HG02571 (cell line): ENCODE measurements at regions not wholly inside any gene's neighbourhood (a gene's known extent, or its start where the extent isn't known, plus 50 kb on each side); places are given as distances from the start of the nearest gene placed in this dataset.
"Not testable (repeated sequence)": the region's sequence is repeated elsewhere in the genome, so short reads cannot be mapped to it uniquely, and the experiment has no call there.

ENCODE experiments used
- ATAC-seq: cut with Tn5 transposase; IDR thresholded peaks from one replicate; pipeline ENCODE4 v1.9.1; 2021; ENCODE audit warnings: mild to moderate bottlenecking, moderate library complexity; ENCODE audit not compliant: unreplicated experiment

DNA sequence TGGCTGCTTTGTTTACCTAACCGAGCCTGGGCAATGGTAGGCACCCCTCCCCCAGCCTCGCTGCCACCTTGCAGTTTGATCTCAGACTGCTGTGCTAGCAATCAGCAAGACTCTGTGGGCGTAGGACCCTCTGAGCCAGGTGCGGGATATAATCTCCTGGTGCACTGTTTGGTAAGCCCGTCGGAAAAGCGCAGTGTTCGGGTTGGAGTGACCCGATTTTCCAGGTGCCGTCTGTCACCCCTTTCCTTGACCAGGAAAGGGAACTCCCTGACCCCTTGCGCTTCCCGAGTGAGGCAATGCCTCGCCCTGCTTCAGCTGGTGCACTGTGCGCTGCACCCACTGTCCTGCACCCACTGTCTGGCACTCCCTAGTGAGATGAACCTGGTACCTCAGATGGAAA, 482.2 kb upstream of the SMC2 start:
- ATAC-seq = not testable (repeated sequence)

DNA sequence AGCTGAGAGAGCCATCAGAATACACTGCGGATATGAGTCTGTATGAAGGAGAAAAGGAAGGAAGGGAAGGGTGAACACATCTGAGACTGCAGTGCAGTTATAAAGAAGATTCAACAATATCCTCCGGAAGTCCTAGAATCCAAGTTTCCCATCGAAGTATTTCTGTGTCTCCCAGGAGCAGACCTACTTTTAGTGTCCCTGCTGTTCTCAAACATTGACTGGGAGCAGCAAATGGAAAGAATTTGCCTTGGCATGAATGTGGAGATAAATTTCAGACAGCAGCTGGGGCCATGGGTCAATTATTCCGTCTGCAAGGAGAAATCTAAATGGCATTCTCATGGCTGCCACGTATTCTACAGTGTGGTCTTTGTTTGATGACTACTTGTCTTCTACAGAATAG, 478.1 kb upstream of the SMC2 start:
- ATAC-seq = no peak

DNA sequence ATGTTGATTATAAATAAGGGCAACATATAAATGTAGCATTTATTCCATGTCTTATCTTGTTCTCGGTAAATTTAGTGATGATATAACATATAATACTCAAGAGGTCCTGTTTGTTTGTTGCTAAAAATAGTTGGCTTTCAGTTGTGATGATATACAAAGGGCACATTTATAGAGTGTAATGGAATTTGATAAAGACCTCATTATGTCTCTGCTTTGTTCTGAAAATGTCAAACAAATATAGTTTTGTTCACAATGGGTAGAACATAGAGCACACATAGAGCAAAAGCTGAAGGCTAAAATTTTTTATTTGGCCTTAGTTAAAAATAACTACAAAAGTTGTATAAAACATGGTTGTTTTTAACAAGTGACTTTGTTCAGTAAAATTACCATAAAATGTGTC, 477.1 kb upstream of the SMC2 start:
- ATAC-seq = no peak

GRCh38 chr9:103625161-103625804, 468.8 kb upstream of the SMC2 start:
- no peak for ATAC-seq

DNA sequence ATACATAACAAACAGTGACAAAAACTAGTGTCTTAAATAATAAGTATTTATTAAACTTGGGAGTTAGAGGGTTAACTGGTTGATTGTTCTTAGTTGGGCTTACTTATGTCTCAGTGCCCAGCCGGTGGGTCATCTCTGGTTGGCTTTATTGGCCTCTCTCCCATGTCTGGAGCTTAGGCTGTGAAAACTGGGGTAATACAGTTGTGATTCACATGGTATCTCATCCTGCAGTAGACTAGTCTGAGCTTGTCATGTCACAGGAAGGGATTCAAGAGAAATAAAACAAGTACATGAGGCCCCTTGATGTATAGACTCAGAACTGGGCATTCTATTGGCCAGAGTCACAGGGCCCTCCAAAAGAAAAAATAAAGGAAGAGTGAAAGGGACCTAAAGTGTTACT, 466.4 kb upstream of the SMC2 start:
- ATAC-seq = no peak

GRCh38 chr9:103649086-103649485, 445.0 kb upstream of the SMC2 start:
- ATAC-seq = no peak

DNA sequence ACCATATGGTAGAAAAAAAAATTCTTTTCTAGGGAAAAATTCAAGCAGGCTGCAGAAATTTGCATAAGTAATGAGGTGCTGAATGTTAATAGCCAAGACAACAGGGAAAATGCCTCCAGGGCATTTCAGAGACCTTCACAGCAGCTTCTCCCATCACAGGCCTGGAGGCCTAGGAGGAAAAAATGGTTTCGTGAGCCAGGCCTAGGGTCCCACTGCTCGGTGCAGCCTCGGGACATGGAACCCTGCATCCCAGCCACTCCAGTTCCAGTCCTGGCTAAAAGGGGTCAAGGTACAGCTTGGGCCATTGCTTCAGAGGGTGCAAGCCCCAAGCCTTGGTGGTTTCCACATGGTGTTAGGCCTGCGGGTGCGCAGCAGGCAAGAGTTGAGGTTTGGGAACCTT, 436.0 kb upstream of the SMC2 start:
- ATAC-seq = no peak

DNA sequence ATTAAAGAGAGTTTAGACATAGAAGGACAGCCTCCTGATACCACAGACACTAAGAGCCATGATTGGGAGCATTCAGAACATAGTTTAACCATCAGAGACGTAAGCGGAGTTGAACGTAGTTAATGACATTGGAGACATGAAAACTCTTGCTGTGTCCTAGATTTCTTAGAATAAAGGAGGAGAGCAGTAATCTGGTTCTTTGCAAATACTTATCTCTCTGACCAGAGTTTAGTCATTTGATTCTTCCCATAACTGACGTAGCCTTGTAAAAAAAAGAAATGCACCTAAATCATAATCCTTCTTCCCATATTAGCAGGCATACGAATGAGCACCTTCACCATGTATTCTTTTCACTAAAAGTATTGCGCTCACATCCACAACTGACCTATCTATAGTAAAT, 433.3 kb upstream of the SMC2 start:
- no peak for ATAC-seq

DNA sequence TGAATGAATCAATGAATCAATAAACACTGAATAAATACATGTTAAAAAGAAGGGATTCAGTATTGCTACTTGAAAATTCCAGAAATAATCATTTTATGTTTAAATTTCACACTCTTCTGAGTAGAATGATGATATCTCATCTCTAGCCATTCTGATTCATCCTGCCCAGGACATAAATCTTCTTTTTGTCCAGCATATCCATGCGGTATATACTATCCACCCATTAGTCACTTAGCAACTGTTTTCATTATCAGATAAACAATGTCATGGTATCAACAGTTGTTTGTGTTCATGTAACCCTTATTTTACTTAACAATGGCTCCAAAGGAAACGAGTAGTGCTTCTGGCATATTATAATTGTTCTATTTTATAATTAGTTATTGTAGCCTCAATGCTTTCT, 432.4 kb upstream of the SMC2 start:
- no peak for ATAC-seq

- no peak for ATAC-seq
Observed at GRCh38 chr9:103669296-103669695, 424.8 kb upstream of the SMC2 start.

DNA sequence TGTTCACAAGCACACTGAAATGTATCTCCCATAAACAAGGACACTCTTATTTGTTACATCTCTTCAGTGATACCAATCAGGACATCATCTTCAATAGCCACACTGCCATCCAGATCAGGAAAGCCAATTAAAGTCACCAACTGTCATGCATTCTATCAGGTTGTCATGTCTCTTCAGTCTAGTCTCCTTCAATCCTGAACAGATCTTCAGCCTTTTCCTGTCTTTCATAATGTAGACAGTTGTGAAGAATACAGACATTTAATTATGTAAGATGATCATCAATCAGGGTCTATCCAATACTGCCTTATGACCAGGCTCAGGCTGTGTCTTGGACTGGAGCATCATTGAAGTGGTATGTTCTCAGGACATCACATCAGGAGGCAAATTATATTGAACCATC, 419.8 kb upstream of the SMC2 start:
- no peak for ATAC-seq

- ATAC-seq = no peak
Observed at GRCh38 chr9:103680581-103680980, 413.5 kb upstream of the SMC2 start.

GRCh38 chr9:103681435-103681834, 412.7 kb upstream of the SMC2 start:
- no peak for ATAC-seq

- ATAC-seq = no peak
Observed at GRCh38 chr9:103700195-103700962, 393.7 kb upstream of the SMC2 start.

DNA sequence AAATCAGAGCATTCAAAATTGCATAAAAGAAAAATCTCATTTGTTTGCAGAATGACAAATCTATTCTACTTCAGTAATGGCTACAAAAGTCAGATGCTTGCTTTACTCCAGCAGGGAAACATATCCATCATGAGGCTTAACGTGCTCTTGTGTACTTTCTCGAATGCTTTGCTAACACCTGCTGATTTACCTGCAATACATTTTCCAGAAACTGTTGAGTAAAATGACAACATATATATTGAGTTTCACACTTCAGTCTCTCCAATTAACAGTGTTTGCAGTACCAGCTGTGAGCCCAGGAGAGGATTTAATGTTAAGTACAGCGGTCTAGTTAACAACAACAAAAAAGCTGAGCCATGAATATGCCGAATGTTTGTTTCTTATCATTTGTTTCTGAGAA, 391.5 kb upstream of the SMC2 start:
- ATAC-seq = no peak

- ATAC-seq = no peak
Observed at GRCh38 chr9:103707181-103707580, 386.9 kb upstream of the SMC2 start.

- no peak for ATAC-seq
Observed at GRCh38 chr9:103709366-103709765, 384.7 kb upstream of the SMC2 start.

- ATAC-seq = no peak
Observed at GRCh38 chr9:103713631-103714030, 380.5 kb upstream of the SMC2 start.

DNA sequence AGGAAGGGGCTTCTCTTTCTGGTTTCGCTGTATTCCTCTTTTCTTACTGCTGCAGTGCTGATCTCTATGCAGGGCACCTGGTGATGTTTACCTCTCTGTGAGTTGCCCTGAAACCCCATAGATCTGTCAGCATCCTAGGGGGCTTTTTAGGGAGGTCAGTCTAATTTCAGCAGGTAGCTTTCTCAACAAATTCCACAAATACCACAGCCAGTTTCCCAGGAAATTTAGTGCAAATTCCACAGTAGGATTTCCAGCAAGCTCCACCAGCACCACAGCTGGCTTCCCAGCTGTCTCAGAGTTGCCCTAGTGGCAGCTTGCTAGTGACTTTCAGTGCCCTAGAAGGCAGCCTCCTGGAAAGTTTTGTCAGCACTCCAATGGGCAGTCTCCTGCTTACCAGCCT, 379.1 kb upstream of the SMC2 start:
- ATAC-seq = no peak

GRCh38 chr9:103721056-103721455, 373.1 kb upstream of the SMC2 start:
- no peak for ATAC-seq

DNA sequence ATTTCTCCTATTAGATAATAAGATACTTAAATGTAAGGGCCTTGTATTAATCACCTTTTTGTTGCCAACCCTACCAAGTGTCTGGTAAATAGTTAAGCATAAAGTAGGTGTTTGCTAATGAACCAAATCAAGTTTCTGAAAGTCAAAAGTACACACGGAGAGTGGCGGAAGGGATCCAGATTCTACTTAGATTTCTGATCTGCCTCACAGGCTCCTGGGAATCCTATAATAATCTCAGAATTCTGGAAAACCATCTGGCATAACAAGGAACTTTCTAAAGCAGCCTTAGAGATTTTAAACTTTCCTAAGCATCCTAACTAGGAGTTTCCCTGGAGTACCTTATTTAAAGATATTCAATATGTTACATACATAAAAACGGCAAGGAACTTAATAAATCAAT, 363.2 kb upstream of the SMC2 start:
- ATAC-seq = no peak

GRCh38 chr9:103731541-103731940, 362.6 kb upstream of the SMC2 start:
- no peak for ATAC-seq

GRCh38 chr9:103734471-103734870, 359.6 kb upstream of the SMC2 start:
- ATAC-seq = no peak
